Mesendoderm (in vitro differentiated cells): ENCODE measurements at regions not wholly inside any gene's neighbourhood (a gene's known extent, or its start where the extent isn't known, plus 50 kb on each side); places are given as distances from the start of the nearest gene placed in this dataset.

ENCODE experiments used
- DNase-seq: peaks from one replicate; pipeline ENCODE4 v3.0.0; 2013
- H2AK5ac ChIP-seq: 2 replicates; pipeline ENCODE4 v1.6.1; 2013; ENCODE audit warnings: low read length, inconsistent platforms
- H2BK120ac ChIP-seq: 2 replicates; pipeline ENCODE4 v1.6.1; 2013; ENCODE audit warnings: low read depth, mild to moderate bottlenecking, low read length, moderate library complexity, mixed read lengths
- H2BK15ac ChIP-seq: replicated peaks from 2 replicates; pipeline ENCODE4 v1.6.1; 2013; ENCODE audit warnings: low read depth, mild to moderate bottlenecking, moderate library complexity
- H2BK5ac ChIP-seq: 2 replicates; pipeline ENCODE4 v1.6.1; 2013; ENCODE audit warnings: low read length, inconsistent platforms
- H3K18ac ChIP-seq: 2 replicates; pipeline ENCODE4 v1.6.1; 2013; ENCODE audit warnings: mild to moderate bottlenecking, low read length, mixed read lengths
- H3K23ac ChIP-seq: one replicate; pipeline ENCODE4 v1.6.1; 2013; ENCODE audit warnings: low read length
- H3K27ac ChIP-seq: 2 replicates; pipeline ENCODE4 v1.5.1; 2013; ENCODE audit warnings: low read depth, mild to moderate bottlenecking, inconsistent platforms, low read length, moderate library complexity
- H3K27me3 ChIP-seq: 2 replicates; pipeline ENCODE4 v1.6.1; 2013; ENCODE audit warnings: low read length, control low read depth, mild to moderate bottlenecking, inconsistent platforms; ENCODE audit not compliant: insufficient read depth, poor library complexity
- H3K36me3 ChIP-seq: 2 replicates; pipeline ENCODE4 v1.6.1; 2013; ENCODE audit warnings: low read length, inconsistent platforms; ENCODE audit not compliant: control insufficient read depth, insufficient read depth
- H3K4ac ChIP-seq: one replicate; pipeline ENCODE4 v1.6.1; 2013; ENCODE audit warnings: low read depth, mild to moderate bottlenecking, low read length, moderate library complexity
- H3K4me1 ChIP-seq: 2 replicates; pipeline ENCODE4 v1.6.1; 2013; ENCODE audit warnings: low read depth, low read length, inconsistent platforms; ENCODE audit not compliant: control insufficient read depth
- H3K4me2 ChIP-seq: 2 replicates; pipeline ENCODE4 v1.6.1; 2013; ENCODE audit warnings: low read length
- H3K4me3 ChIP-seq: 2 replicates; pipeline ENCODE4 v1.5.1; 2013; ENCODE audit warnings: mild to moderate bottlenecking, low read length
- H3K56ac ChIP-seq: one replicate; pipeline ENCODE4 v1.6.1; 2013; ENCODE audit warnings: low read length
- H3K79me1 ChIP-seq: 2 replicates; pipeline ENCODE4 v1.6.1; 2013; ENCODE audit warnings: low read length, inconsistent platforms
- H3K79me2 ChIP-seq: 2 replicates; pipeline ENCODE4 v1.6.1; 2013; ENCODE audit warnings: mild to moderate bottlenecking, low read length; ENCODE audit not compliant: control insufficient read depth, insufficient read depth
- H3K9ac ChIP-seq: 2 replicates; pipeline ENCODE4 v1.6.1; 2013; ENCODE audit warnings: low read length, inconsistent platforms
- H4K5ac ChIP-seq: one replicate; pipeline ENCODE4 v1.6.1; 2013; ENCODE audit warnings: low read length
- H4K8ac ChIP-seq: one replicate; pipeline ENCODE4 v1.6.1; 2013; ENCODE audit warnings: low read depth, mild to moderate bottlenecking, control low read depth, low read length, moderate library complexity
- WGBS: extraction: QIAGEN DNeasy Blood & Tissue Kit; methylation state at CpG from one replicate; pipeline ENCODE4 v1.1.7; 2013; ENCODE audit warnings: low lambda C conversion rate, missing lambda C conversion rate; ENCODE audit not compliant: insufficient coverage; ENCODE audit errors: extremely low coverage; 5-methylcytosine and 5-hydroxymethylcytosine counted together

- no peak overlapping the region for H2BK120ac ChIP-seq
- H3K4ac ChIP-seq: no peak overlapping the region
- no peak overlapping the region for H3K23ac ChIP-seq
- H3K56ac ChIP-seq: no peak overlapping the region
- no peak overlapping the region for H3K4me3 ChIP-seq
- no peaks in the 10 kb centered on the region for H3K27me3 ChIP-seq
- H4K8ac ChIP-seq: no peak overlapping the region
- no peak overlapping the region for H3K18ac ChIP-seq
- H3K79me2 ChIP-seq: no peaks in the 10 kb centered on the region
- no peak overlapping the region for H3K9ac ChIP-seq
- no peaks in the 10 kb centered on the region for H3K36me3 ChIP-seq
- H3K27ac ChIP-seq: no peak overlapping the region
- no peak overlapping the region for H2AK5ac ChIP-seq
- H2BK5ac ChIP-seq: no peak overlapping the region
- H3K79me1 ChIP-seq: no peaks in the 10 kb centered on the region
- H2BK15ac ChIP-seq: no peak overlapping the region
- no peaks in the 10 kb centered on the region for H3K4me1 ChIP-seq
- no peak for DNase-seq
- H4K5ac ChIP-seq: no peak overlapping the region
- no peak overlapping the region for H3K4me2 ChIP-seq
- WGBS: no CpG with 5 or more reads among the region's 2 CpGs
Observed at GRCh38 chr16:62648256-62648655, 612.0 kb upstream of the CDH8 start.

DNA sequence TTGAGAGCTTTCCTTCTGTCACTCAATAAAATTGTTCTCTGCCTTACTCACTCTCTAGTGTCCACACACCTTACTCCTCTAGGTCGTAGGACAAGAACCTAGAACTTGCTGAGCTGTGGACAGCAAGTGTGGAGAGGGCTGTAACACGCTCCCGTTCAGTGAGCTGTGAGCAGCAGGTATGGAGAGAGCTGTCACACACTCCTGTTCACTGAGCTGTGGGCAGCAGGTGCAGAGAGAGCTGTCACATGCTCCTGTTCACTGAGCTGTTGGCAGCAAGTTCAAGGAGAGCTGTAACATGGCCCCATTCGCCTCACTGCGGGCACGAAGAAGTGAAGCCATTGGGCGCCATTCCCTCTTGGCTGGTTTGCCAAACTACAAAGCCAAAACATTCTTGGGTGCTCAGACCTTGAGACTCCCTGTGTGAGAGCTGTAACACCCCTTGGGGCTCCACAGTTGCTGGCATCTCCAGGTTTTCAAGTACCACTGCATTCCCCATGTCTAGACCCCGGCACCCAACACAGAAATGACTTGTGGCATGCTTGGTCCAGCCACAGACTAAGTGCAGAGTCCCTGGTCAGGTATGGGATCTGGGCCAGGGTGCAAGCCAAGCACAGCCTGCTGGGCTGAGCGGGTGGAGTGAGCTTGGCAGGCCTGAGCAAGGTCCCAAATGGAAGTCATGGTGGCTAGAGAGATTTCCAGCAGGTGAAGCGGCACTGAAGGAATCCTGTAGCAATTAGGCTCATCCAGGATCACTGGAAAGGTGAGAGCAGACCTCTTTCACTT is 608.0 kb upstream of the CDH8 start:
- H3K4me3 ChIP-seq: no peak overlapping the region
- no peak overlapping the region for H2AK5ac ChIP-seq
- no peaks in the 10 kb centered on the region for H3K27me3 ChIP-seq
- no peaks in the 10 kb centered on the region for H3K79me2 ChIP-seq
- H4K8ac ChIP-seq: no peak overlapping the region
- no peak overlapping the region for H3K18ac ChIP-seq
- H3K4me1 ChIP-seq: no peaks in the 10 kb centered on the region
- H3K27ac ChIP-seq: no peak overlapping the region
- no peak overlapping the region for H3K4ac ChIP-seq
- no peaks in the 10 kb centered on the region for H3K36me3 ChIP-seq
- no CpG with 5 or more reads among the region's 10 CpGs for WGBS
- no peak overlapping the region for H2BK5ac ChIP-seq
- no peak overlapping the region for H3K4me2 ChIP-seq
- DNase-seq: no peak
- no peak overlapping the region for H2BK15ac ChIP-seq
- H3K79me1 ChIP-seq: no peaks in the 10 kb centered on the region
- no peak overlapping the region for H3K23ac ChIP-seq
- H2BK120ac ChIP-seq: no peak overlapping the region
- H3K9ac ChIP-seq: no peak overlapping the region
- H4K5ac ChIP-seq: no peak overlapping the region
- H3K56ac ChIP-seq: no peak overlapping the region

GRCh38 chr16:62642677-62643076 is 606.4 kb upstream of the CDH8 start:
- Histone ChIP-seq H3K56ac (no peak overlapping the region), H2BK15ac (no peak overlapping the region), H3K27me3 (no peaks in the 10 kb centered on the region), H2AK5ac (no peak overlapping the region), H2BK5ac (no peak overlapping the region), H4K8ac (no peak overlapping the region), H4K5ac (no peak overlapping the region), H3K4me2 (no peak overlapping the region), H3K18ac (no peak overlapping the region), H3K4me3 (no peak overlapping the region), H3K79me1 (no peaks in the 10 kb centered on the region), H3K9ac (no peak overlapping the region), H3K79me2 (no peaks in the 10 kb centered on the region), H3K4ac (no peak overlapping the region), H3K36me3 (no peaks in the 10 kb centered on the region), H3K27ac (no peak overlapping the region), H3K4me1 (no peaks in the 10 kb centered on the region), H2BK120ac (no peak overlapping the region), H3K23ac (no peak overlapping the region)
- DNase-seq: no peak
- no CpG with 5 or more reads among the region's 2 CpGs for WGBS

DNA sequence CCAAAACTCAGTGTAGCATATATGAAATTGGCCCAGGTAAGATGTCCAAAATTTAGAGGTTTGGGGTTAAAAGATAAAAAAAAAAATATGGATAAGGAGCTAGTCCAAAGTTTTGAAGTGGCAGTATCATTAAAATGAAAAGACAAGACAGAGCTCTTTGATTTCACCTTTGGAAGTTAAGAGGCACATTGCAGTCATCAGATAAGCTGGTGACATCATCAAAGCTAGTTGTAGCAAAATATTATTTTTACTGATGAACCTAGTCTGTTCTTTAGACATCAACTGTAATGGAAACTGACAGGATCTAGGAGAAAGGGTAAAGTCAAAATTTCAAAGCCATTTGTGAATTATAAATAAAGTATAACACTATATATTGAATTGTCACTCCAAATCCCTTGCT is 603.7 kb upstream of the CDH8 start:
- no peaks in the 10 kb centered on the region for H3K36me3 ChIP-seq
- no peak overlapping the region for H2AK5ac ChIP-seq
- H3K4me2 ChIP-seq: no peak overlapping the region
- no peak overlapping the region for H2BK15ac ChIP-seq
- H3K56ac ChIP-seq: no peak overlapping the region
- no peak for DNase-seq
- no peak overlapping the region for H4K5ac ChIP-seq
- H3K9ac ChIP-seq: no peak overlapping the region
- H3K4ac ChIP-seq: no peak overlapping the region
- no peaks in the 10 kb centered on the region for H3K27me3 ChIP-seq
- no peaks in the 10 kb centered on the region for H3K79me2 ChIP-seq
- H3K23ac ChIP-seq: no peak overlapping the region
- H3K4me3 ChIP-seq: no peak overlapping the region
- H3K79me1 ChIP-seq: no peaks in the 10 kb centered on the region
- H2BK5ac ChIP-seq: no peak overlapping the region
- H3K4me1 ChIP-seq: no peaks in the 10 kb centered on the region
- no peak overlapping the region for H4K8ac ChIP-seq
- H3K27ac ChIP-seq: no peak overlapping the region
- no peak overlapping the region for H3K18ac ChIP-seq
- H2BK120ac ChIP-seq: no peak overlapping the region

DNA sequence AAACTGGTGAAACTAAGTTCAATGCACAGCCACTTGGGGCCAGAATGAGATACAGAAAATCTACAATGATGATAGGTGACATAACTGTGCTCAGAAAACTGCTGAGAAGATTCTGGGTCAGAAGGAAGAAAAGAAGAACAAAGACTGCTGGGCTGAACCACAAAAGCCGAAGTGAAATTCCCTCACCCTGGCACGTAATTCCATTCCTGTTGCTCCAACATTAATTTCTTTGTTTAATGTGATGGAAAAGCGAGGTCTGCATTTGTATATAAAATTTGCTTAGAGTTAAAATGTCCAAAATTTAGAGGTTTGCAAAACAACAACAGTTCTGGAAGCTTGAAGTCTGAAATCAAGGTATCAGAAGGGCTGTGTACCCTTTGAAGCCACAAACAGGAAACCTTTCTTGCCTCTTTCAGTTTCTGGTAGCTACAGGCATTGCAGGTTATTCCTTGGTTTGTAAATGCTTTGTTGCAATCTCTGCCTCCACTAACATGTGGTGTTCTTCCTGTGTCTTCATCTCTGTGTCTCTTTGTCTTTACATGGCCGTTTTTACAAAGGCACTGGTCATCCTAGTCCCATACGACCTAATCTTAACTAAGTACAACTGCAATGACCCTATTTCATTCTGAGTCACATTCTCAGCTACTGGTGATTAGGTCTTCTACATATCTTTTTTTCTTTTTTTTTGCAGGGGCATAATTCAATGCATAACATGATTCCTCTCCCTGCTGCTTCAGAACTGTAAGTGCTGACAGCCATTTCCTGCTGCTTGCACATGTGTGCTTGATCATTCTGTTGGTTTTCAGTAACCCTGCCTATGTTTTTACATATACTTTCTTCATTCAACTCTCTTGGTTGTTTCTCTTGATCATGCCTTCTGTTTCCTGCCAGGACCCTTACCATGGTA is 603.0 kb upstream of the CDH8 start:
- Histone ChIP-seq H2BK15ac (no peak overlapping the region), H3K4me1 (no peaks in the 10 kb centered on the region), H4K5ac (no peak overlapping the region), H3K27ac (no peak overlapping the region), H3K79me2 (no peaks in the 10 kb centered on the region), H3K9ac (no peak overlapping the region), H3K27me3 (no peaks in the 10 kb centered on the region), H4K8ac (no peak overlapping the region), H3K4me3 (no peak overlapping the region), H3K4ac (no peak overlapping the region), H2BK120ac (no peak overlapping the region), H3K4me2 (no peak overlapping the region), H3K79me1 (no peaks in the 10 kb centered on the region), H2BK5ac (no peak overlapping the region), H3K56ac (no peak overlapping the region), H2AK5ac (no peak overlapping the region), H3K36me3 (no peaks in the 10 kb centered on the region), H3K23ac (no peak overlapping the region), H3K18ac (no peak overlapping the region)
- WGBS: no CpG with 5 or more reads among the region's 5 CpGs
- peak; percentile 16 for DNase-seq
